ENCODE measurements at regions not wholly inside any gene's neighbourhood (a gene's known extent, or its start where the extent isn't known, plus 50 kb on each side); places are given as distances from the start of the nearest gene placed in this dataset.

- no peak for TF ChIP-seq ZSCAN5A (CRISPR knock-in tag; IDR thresholded peaks at IDR 0.05; ENCODE audit: borderline replicate concordance)
- no peak for TF ChIP-seq HNF4A (CRISPR knock-in tag; IDR thresholded peaks at IDR 0.05)
- no peak for TF ChIP-seq CREM (IDR thresholded peaks at IDR 0.05)
- TF ChIP-seq CREM (CRISPR knock-in tag; IDR thresholded peaks at IDR 0.05), result no peak
Observed at GRCh38 chr1:79981481-79981880, 975.0 kb upstream of the ADGRL4 start (continued).

GRCh38 chr1:79979346-79979745, 972.8 kb upstream of the ADGRL4 start:
- in situ Hi-C loops (cut with HindIII; ENCODE audit: extremely low pct_ligation_motif_present, low pct_unique_long_range_greater_than_20kb), result no loop called here
- DNase-seq (ENCODE audit: low spot score), result no peak
- ATAC-seq, result no peak
- Histone ChIP-seq H4K20me1 (ENCODE audit: insufficient read depth, low read length) (no peaks in the 10 kb centered on the region), H3K9ac (ENCODE audit: insufficient read depth, low read depth, low read length) (no peak overlapping the region), H2AFZ (ENCODE audit: low read length) (no peak overlapping the region), H3K27me3 (ENCODE audit: control insufficient read depth in 1 of 2, insufficient read depth in 2 of 2, low read length in 2 of 2) (no peaks in the 10 kb centered on the region), H3K9me3 (ENCODE audit: low read length) (peaks cover 40% of the 10 kb centered on the region), H3K4me1 (ENCODE audit: insufficient read depth, low read length) (no peaks in the 10 kb centered on the region), H3K27ac (ENCODE audit: extremely low read length, insufficient read depth, low read length) (no peak overlapping the region), H3K4me2 (ENCODE audit: low read depth, low read length) (no peak overlapping the region), H3K36me3 (replicated peaks in 1 of 2; ENCODE audit: control insufficient read depth in 1 of 2, insufficient read depth in 2 of 2, low read length in 2 of 2) (no peaks in the 10 kb centered on the region), H3K4me3 (replicated peaks in 1 of 3; ENCODE audit: insufficient read depth in 1 of 3, low read depth in 2 of 3, low read length in 3 of 3) (no peak overlapping the region), H3K79me2 (ENCODE audit: insufficient read depth, low read length) (no peaks in the 10 kb centered on the region)
- ChIA-PET CTCF (ENCODE audit: low intra/inter-chr PET ratio, low total read pairs) (no interaction called here), POLR2A (no interaction called here)
- TF ChIP-seq ESRRA (CRISPR knock-in tag; IDR thresholded peaks at IDR 0.05; ENCODE audit: low read depth), result no peak
- no peak for TF ChIP-seq ZNF205 (CRISPR knock-in tag; IDR thresholded peaks at IDR 0.05)
- TF ChIP-seq ZNF432 (CRISPR knock-in tag; IDR thresholded peaks at IDR 0.05; ENCODE audit: borderline replicate concordance), result no peak
- no peak for TF ChIP-seq DNMT3B (CRISPR knock-in tag; conservative IDR thresholded peaks at IDR 0.05)
- TF ChIP-seq HCFC1 (IDR thresholded peaks at IDR 0.05; ENCODE audit: low read depth, low read length), result no peak
- TF ChIP-seq POLR2A (IDR thresholded peaks at IDR 0.05; ENCODE audit: insufficient read depth in 1 of 2, low read depth in 2 of 2, low read length in 2 of 2), result no peak
- no peak for TF ChIP-seq KAT7 (CRISPR knock-in tag; IDR thresholded peaks at IDR 0.05; ENCODE audit: borderline replicate concordance)
- no peak for TF ChIP-seq ZNF468 (CRISPR knock-in tag; IDR thresholded peaks at IDR 0.05)
- no peak for TF ChIP-seq ZNF180 (CRISPR knock-in tag; IDR thresholded peaks at IDR 0.05; ENCODE audit: borderline replicate concordance, low read depth)
- no peak for TF ChIP-seq TBX3 (IDR thresholded peaks at IDR 0.05; ENCODE audit: borderline replicate concordance)
- no peak for TF ChIP-seq MAX (IDR thresholded peaks at IDR 0.05)
- TF ChIP-seq TFAP4 (IDR thresholded peaks at IDR 0.05; ENCODE audit: borderline replicate concordance, low read depth), result no peak
- BruUV-seq (replicated peaks), result no TSS peak
- FAIRE-seq, result no peak
- intact Hi-C loops (cut with micrococcal nuclease; ENCODE audit: unreplicated experiment), result no loop called here

Data from HepG2 (cell line).